CD4-positive, alpha-beta T cell (primary cell): ENCODE measurements at regions not wholly inside any gene's neighbourhood (a gene's known extent, or its start where the extent isn't known, plus 50 kb on each side); places are given as distances from the start of the nearest gene placed in this dataset.

Experiments
- ATAC-seq: fragments of 200-7000 bp; cut with Tn5 transposase; one replicate; pipeline ENCODE4 v1.10.0; 2022; ENCODE audit warnings: mild to moderate bottlenecking; ENCODE audit not compliant: poor library complexity
- CTCF ChIA-PET: fragments of 350-600 bp; sonication (Branson Sonifier 250); formaldehyde crosslinking; loops from one replicate; lab custom pipeline; 2021; ENCODE audit warnings: antibody characterized with exemption, inconsistent platforms; lab: Charles Lee
- POLR2A ChIA-PET: fragments of 350-600 bp; sonication (Branson Sonifier 250); formaldehyde crosslinking; loops from one replicate; lab custom pipeline; 2021; ENCODE audit warnings: antibody characterized with exemption, inconsistent platforms; lab: Charles Lee
- DNase-seq, 14 experiments: peaks; one replicate each; pipeline ENCODE4 v3.0.0-alpha.2; 2013 to 2020; ENCODE audit warnings: mixed read lengths in 2 of 14
- H3K27ac ChIP-seq, 2 donors: one replicate each; pipeline versions ENCODE4 v1.5.1 to v1.7.0; 2013; ENCODE audit warnings: low read length in 2 of 2, low read depth in 1 of 2, mild to moderate bottlenecking in 1 of 2
- H3K27me3 ChIP-seq, 2 experiments: 1 replicate in 1 of 2; 2 replicates in 1 of 2; pipeline versions ENCODE4 v1.6.1 to v1.7.0; 2013; ENCODE audit warnings: low read length in 2 of 2, control low read depth in 1 of 2, mild to moderate bottlenecking in 1 of 2, moderate library complexity in 1 of 2; ENCODE audit not compliant: insufficient read depth in 2 of 2, control insufficient read depth in 1 of 2
- H3K36me3 ChIP-seq: one replicate; pipeline ENCODE4 v1.6.1; 2013; ENCODE audit warnings: low read length, control low read depth; ENCODE audit not compliant: insufficient read depth
- H3K4me1 ChIP-seq: one replicate; pipeline ENCODE4 v1.6.1; 2013; ENCODE audit warnings: low read length, control low read depth; ENCODE audit not compliant: insufficient read depth
- H3K4me3 ChIP-seq: one replicate; pipeline ENCODE4 v1.5.1; 2013; ENCODE audit warnings: mild to moderate bottlenecking, low read length, moderate library complexity
- H3K9me3 ChIP-seq, 2 experiments: 1 replicate in 1 of 2; 2 replicates in 1 of 2; pipeline versions ENCODE4 v1.6.1 to v1.7.0; 2013; ENCODE audit warnings: low read length in 2 of 2, mild to moderate bottlenecking in 2 of 2, control low read depth in 1 of 2, moderate library complexity in 1 of 2; ENCODE audit not compliant: control insufficient read depth in 1 of 2, insufficient read depth in 1 of 2
- H3K27ac Mint-ChIP-seq: one replicate; pipeline ENCODE4 v1.8.0; 2020; ENCODE audit warnings: mixed read lengths
- H3K27me3 Mint-ChIP-seq: one replicate; pipeline ENCODE4 v1.8.0; 2021; ENCODE audit warnings: mixed read lengths
- H3K36me3 Mint-ChIP-seq: one replicate; pipeline ENCODE4 v1.8.0; 2021; ENCODE audit warnings: low read depth, mixed read lengths
- H3K4me1 Mint-ChIP-seq: one replicate; pipeline ENCODE4 v1.8.0; 2021; ENCODE audit warnings: low read depth, mixed read lengths
- H3K4me3 Mint-ChIP-seq: one replicate; pipeline ENCODE4 v1.8.0; 2020; ENCODE audit warnings: mild to moderate bottlenecking, mixed read lengths
- H3K9me3 Mint-ChIP-seq: one replicate; pipeline ENCODE4 v1.8.0; 2020; ENCODE audit warnings: mixed read lengths
- CTCF ChIP-seq: fragments of 200-600 bp; IDR thresholded peaks from one replicate; pipeline ENCODE4 v1.8.0; 2022; ENCODE audit warnings: antibody characterized with exemption, mild to moderate bottlenecking
- intact Hi-C, 2 experiments: fragments of 100-400 bp; cut with DNase I in 1 of 2; cut with micrococcal nuclease in 1 of 2; formaldehyde crosslinking; loops; one replicate each; pipeline versions ENCODE4 v1.15.1 to v1.9.0; 2023 to 2025; cut with DNase I, micrococcal nuclease

GRCh38 chr12:89864411-89864810 lies 155.8 kb upstream of the ATP2B1 start:
- intact Hi-C loops = loop anchor here in 1 of 2 experiments (5.0 to 10.0 kb wide), 2 partner anchors 63 to 100 kb away; no protein-coding TSS in a partner anchor
- Histone ChIP-seq H3K9me3 (no peaks in the 10 kb centered on the region), H3K27me3 (no peaks in the 10 kb centered on the region), H3K36me3 (no peaks in the 10 kb centered on the region), H3K27ac (peak overlapping the region; percentile 76 to 88), H3K4me1 (peaks cover 31% of the 10 kb centered on the region), H3K4me3 (no peak overlapping the region)
- DNase-seq (peak in 2 of 14 experiments; percentile 42 to 52), ATAC-seq (no peak)
- Mint-ChIP-seq H3K4me3 (peak overlapping the region; percentile 2), H3K27ac (peak overlapping the region; percentile 87), H3K4me1 (peaks cover 62% of the 10 kb centered on the region), H3K36me3 (no peaks in the 10 kb centered on the region), H3K27me3 (no peaks in the 10 kb centered on the region), H3K9me3 (peaks cover 2% of the 10 kb centered on the region)
- ChIA-PET CTCF (interaction anchor here (0.9 to 1.6 kb wide), 2 partner anchors 69 to 156 kb away, joined by 3 to 6 read pairs; partner anchors contain the start of gene ATP2B1), POLR2A (interaction anchor here (0.7 to 2.6 kb wide), 14 partner anchors 10 to 339 kb away, joined by 3 to 82 read pairs (median 6); partner anchors contain the start of genes ATP2B1, GALNT4 and POC1B)
- no peak for TF ChIP-seq CTCF

- TF ChIP-seq CTCF = no peak
- intact Hi-C loops = loop anchor here in 1 of 2 experiments (1.0 to 10.0 kb wide), 5 partner anchors 16 to 155 kb away; no protein-coding TSS in a partner anchor
- Mint-ChIP-seq H3K4me1 (peaks cover 66% of the 10 kb centered on the region), H3K36me3 (no peaks in the 10 kb centered on the region), H3K27ac (peak overlapping the region; percentile 87), H3K27me3 (no peaks in the 10 kb centered on the region), H3K9me3 (peaks cover 2% of the 10 kb centered on the region), H3K4me3 (peak overlapping the region; percentile 66)
- Histone ChIP-seq H3K36me3 (no peaks in the 10 kb centered on the region), H3K9me3 (no peaks in the 10 kb centered on the region), H3K4me1 (peaks cover 32% of the 10 kb centered on the region), H3K4me3 (no peak overlapping the region), H3K27me3 (no peaks in the 10 kb centered on the region), H3K27ac (peak overlapping the region; percentile 76 to 88)
- POLR2A ChIA-PET = interaction anchor here (0.7 to 2.6 kb wide), 16 partner anchors 10 to 339 kb away, joined by 3 to 82 read pairs (median 6); partner anchors contain the start of genes ATP2B1, GALNT4 and POC1B
- ATAC-seq (peak; percentile 56), DNase-seq (peak in 5 of 14 experiments; percentile 5 to 81 (median 72))
- CTCF ChIA-PET = interaction anchor here (0.9 to 1.6 kb wide), 4 partner anchors 55 to 155 kb away, joined by 3 to 6 read pairs (median 3); partner anchors contain the start of gene ATP2B1
These were observed 155.3 kb upstream of the ATP2B1 start for GRCh38 chr12:89863968-89864367.

GRCh38 chr12:89863493-89863938 lies 154.9 kb upstream of the ATP2B1 start:
- H3K27me3 ChIP-seq = no peaks in the 10 kb centered on the region
- Mint-ChIP-seq H3K4me1 (peaks cover 71% of the 10 kb centered on the region), H3K9me3 (peaks cover 2% of the 10 kb centered on the region), H3K27me3 (no peaks in the 10 kb centered on the region), H3K36me3 (no peaks in the 10 kb centered on the region), H3K4me3 (peak overlapping the region; percentile 66), H3K27ac (peak overlapping the region; percentile 87)
- ATAC-seq (peak; percentile 87), DNase-seq (peak; percentile 14 to 94 (median 56))
- peaks cover 35% of the 10 kb centered on the region for H3K4me1 ChIP-seq
- no peaks in the 10 kb centered on the region for H3K9me3 ChIP-seq
- ChIA-PET CTCF (interaction anchor here (0.9 to 1.6 kb wide), 4 partner anchors 55 to 155 kb away, joined by 3 to 6 read pairs (median 3); partner anchors contain the start of gene ATP2B1), POLR2A (interaction anchor here (0.7 to 2.6 kb wide), 18 partner anchors 11 to 338 kb away, joined by 3 to 82 read pairs (median 6); partner anchors contain the start of genes ATP2B1, GALNT4 and POC1B)
- intact Hi-C loops = loop anchor here in 1 of 2 experiments (1.0 to 10.0 kb wide), 5 partner anchors 17 to 154 kb away; no protein-coding TSS in a partner anchor
- no peak for TF ChIP-seq CTCF
- H3K4me3 ChIP-seq = peak overlapping the region; percentile 35
- H3K36me3 ChIP-seq = no peaks in the 10 kb centered on the region
- peak overlapping the region; percentile 76 to 88 for H3K27ac ChIP-seq
